SK-N-MC (cell line): ENCODE measurements at regions not wholly inside any gene's neighbourhood (a gene's known extent, or its start where the extent isn't known, plus 50 kb on each side); places are given as distances from the start of the nearest gene placed in this dataset.

ENCODE experiments used
- EZH2 ChIP-seq: fragments of 200-600 bp; sonication (generic); IDR thresholded peaks from one replicate; pipeline ENCODE4 v1.6.1; 2017; ENCODE audit warnings: antibody characterized with exemption
- POLR2AphosphoS5 ChIP-seq: IDR thresholded peaks from 2 replicates; pipeline ENCODE4 v1.6.1; 2012; ENCODE audit warnings: mild to moderate bottlenecking, low read depth, low read length, borderline replicate concordance

DNA sequence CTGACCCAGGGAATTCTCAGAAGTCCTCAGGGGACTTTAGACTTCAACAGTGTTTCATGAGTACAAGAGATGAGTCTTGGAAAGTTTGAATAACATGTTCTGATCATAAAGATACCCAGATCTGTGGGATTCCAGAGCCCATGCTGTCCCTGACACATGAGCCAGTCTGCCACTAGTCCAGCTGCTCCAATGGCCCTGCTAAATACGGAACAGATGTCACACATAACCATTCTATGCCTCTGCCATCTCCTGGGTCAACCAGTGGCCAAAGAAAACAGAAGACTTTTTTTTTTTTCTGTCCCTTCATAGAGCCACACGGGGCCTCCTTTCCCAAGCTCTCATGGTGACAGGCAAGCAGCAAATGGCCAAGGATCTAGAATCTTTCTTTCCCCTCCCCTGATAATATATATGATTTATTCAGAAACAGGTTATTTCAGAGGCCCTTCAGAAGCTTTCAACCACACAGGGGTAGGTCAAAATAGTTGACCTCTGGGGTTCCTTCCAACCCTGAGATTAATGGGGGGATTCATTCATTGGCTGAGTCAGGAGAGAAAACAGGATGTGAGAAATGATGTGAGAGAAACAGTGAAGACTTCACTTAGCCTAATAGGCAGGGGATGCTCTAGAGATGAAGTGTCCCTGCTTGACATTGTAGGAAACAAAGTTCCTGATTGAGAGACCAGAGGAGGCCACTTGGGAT lies 367.7 kb downstream of the CDK5RAP2 start:
- no peak for TF ChIP-seq EZH2
- no peak for TF ChIP-seq POLR2AphosphoS5
